ENCODE measurements at regions not wholly inside any gene's neighbourhood (a gene's known extent, or its start where the extent isn't known, plus 50 kb on each side); places are given as distances from the start of the nearest gene placed in this dataset.

GRCh38 chr4:98744372-98745150 lies 86.2 kb upstream of the TSPAN5 start:
- TF ChIP-seq, protein P1, sequence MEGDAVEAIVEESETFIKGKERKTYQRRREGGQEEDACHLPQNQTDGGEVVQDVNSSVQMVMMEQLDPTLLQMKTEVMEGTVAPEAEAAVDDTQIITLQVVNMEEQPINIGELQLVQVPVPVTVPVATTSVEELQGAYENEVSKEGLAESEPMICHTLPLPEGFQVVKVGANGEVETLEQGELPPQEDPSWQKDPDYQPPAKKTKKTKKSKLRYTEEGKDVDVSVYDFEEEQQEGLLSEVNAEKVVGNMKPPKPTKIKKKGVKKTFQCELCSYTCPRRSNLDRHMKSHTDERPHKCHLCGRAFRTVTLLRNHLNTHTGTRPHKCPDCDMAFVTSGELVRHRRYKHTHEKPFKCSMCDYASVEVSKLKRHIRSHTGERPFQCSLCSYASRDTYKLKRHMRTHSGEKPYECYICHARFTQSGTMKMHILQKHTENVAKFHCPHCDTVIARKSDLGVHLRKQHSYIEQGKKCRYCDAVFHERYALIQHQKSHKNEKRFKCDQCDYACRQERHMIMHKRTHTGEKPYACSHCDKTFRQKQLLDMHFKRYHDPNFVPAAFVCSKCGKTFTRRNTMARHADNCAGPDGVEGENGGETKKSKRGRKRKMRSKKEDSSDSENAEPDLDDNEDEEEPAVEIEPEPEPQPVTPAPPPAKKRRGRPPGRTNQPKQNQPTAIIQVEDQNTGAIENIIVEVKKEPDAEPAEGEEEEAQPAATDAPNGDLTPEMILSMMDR (IDR thresholded peaks at IDR 0.05), result no peak
- no peak for TF ChIP-seq POLR2A (IDR thresholded peaks at IDR 0.05)

All from testis (tissue), 2 donors.